Fibroblast of the conjunctiva (primary cell): ENCODE measurements at regions not wholly inside any gene's neighbourhood (a gene's known extent, or its start where the extent isn't known, plus 50 kb on each side); places are given as distances from the start of the nearest gene placed in this dataset.
"Not testable (repeated sequence)": the region's sequence is repeated elsewhere in the genome, so short reads cannot be mapped to it uniquely, and the experiment has no call there.

Experiments used
- DNase-seq: peaks from one replicate; pipeline ENCODE4 v3.0.0-alpha.2; 2010; ENCODE audit warnings: low read depth

- DNase-seq, result peak; percentile 23
Observed at GRCh38 chr10:21135023-21135931, 238.2 kb upstream of the NEBL start.

DNA sequence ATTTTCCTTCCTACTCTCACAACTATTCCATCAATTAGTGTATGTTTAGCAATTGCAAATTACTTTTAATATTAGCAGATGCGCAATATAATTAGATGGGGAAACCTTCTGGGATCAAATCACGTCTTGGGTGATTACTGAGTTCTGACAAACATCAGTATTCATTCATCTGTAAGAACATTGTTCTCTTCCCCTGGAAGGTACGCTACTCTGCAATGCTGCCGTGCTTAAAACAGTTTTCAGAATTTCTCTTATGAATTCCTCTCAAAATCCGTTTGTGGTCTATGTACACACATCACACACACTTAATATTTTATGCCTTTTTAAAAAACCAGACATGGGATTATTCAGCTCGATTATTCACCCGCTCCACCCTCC, 237.5 kb upstream of the NEBL start:
- no peak for DNase-seq

- DNase-seq, result no peak
Observed at GRCh38 chr10:21130683-21131442, 233.8 kb upstream of the NEBL start.

DNA sequence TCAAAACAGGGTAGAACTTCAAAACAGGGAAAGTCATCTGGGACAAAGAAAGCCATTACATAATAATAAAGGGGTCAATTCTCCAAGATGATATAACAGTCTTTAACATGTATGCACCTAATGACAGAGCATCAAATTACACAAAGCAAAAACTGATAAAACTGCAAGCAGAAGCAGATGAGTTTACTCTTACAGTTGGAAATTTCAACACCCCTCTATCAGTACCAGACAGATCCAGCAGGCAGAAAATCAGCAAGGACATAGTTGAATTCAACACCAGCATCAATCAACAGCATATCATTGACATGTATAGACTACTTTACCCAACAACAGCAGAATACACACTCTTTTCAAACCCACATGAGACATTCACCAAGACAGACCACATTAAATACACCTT, 233.0 kb upstream of the NEBL start:
- DNase-seq, result no peak

DNA sequence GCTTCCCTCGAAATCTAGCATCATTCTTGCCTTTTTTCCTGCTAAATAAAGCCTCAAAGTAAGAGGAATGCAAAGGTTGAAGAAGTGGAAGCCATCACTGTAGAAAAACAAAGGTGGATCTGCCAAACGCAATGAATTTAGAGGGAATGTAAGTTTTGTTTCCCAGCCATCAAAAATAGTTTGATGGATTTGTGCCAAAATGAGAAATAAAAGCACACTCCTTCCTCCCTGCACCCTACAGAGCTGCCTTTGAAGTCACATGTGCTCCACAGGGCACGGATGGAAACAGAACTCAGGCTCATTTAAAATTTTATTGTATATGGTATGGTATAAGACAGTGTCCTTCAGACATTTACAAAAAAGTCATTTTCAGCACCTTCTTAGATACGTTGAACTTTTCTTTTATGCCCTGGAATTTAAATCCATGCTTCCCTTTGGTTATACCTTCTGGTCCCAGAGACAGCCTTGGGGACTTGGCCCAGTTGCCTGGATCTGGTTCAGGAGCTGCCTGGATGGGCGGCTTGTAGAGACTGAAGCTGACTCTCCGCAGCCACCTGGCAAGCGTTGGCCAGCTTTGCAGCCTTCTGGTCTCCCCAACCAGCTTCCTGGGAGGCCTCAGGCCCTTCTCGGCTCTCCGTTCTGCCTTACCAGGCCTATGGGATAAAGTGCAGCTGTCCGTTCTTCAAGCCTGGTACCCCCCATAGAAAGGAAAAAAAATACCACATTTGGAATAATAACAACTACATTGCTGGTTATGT, 228.5 kb upstream of the NEBL start:
- DNase-seq, result no peak

- no peak for DNase-seq
Observed at GRCh38 chr10:21122907-21123306, 225.8 kb upstream of the NEBL start.

- not testable (repeated sequence) for DNase-seq
Observed at GRCh38 chr10:21121822-21122221, 224.7 kb upstream of the NEBL start.

DNA sequence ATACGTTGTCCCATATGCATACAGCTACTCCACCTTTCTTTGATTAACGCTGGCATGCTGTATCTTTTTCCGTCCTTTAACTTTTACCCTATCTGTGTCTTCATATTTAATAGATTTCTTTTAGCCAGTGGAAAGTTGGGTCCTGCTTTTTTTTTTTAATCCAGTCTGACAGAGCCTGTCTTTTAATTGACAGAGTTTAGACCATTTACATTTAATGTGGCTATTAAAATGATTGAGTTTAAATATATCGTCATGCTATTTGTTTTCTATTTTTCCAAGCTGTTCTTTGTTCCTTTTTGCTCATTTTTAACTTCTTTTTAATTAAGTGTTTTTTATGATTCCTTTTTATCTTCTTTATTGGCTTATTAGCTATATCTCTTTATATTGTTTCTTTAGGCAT, 217.6 kb upstream of the NEBL start:
- no peak for DNase-seq

DNA sequence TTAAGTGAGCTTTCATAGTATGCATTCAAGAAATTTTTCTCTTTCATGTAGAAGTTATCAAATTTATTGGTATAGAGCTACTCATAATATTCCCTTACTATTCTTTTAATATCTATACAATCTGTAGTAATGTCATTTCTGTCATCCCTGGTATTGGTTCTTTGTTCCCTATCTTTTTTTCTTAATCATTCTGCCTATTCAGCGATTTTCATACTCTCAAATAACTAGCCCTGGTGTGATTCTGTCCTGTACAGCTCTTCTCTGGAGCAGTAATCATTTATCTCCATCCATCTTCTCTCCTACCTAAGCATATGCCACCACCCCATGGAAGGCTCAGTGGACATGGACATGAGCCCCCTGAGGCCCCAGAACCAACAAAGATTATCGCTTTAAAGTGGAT, 213.2 kb upstream of the NEBL start:
- no peak for DNase-seq

- DNase-seq, result not testable (repeated sequence)
Observed at GRCh38 chr10:21106931-21107330, 209.8 kb upstream of the NEBL start.

GRCh38 chr10:21105331-21105730, 208.2 kb upstream of the NEBL start:
- not testable (repeated sequence) for DNase-seq

DNA sequence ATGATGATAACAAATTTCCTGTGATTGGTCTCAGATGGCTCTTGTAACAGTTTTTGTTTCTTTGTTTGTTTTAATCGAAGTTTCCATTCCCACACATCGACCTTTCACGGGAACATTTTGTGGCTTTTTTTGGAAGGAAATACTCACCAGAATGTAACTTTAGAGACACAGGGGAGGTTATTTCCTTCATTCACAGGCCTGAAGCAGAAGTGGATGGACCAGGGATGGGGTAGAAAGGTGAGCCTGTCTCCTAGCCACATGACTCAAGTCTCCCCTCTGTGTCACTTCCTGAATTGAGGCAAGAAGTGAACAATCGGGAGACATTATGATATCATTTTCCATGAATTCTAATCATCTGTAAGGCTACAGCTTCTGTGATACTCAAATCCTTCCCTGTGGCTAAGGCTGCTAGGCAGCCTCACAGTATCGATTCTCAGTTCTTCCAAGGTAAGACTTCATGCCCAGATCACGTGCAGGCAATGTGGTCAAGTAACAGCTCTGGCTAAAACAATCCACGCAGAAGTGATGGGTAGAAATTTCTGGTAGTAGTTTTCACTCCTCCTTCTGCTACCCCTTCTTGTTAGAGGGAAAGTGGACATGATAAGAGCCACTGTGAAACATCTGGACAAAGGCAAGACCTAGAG, 203.9 kb upstream of the NEBL start:
- peak; percentile 43 for DNase-seq

- DNase-seq, result no peak
Observed at GRCh38 chr10:21100190-21100589, 203.1 kb upstream of the NEBL start.

DNA sequence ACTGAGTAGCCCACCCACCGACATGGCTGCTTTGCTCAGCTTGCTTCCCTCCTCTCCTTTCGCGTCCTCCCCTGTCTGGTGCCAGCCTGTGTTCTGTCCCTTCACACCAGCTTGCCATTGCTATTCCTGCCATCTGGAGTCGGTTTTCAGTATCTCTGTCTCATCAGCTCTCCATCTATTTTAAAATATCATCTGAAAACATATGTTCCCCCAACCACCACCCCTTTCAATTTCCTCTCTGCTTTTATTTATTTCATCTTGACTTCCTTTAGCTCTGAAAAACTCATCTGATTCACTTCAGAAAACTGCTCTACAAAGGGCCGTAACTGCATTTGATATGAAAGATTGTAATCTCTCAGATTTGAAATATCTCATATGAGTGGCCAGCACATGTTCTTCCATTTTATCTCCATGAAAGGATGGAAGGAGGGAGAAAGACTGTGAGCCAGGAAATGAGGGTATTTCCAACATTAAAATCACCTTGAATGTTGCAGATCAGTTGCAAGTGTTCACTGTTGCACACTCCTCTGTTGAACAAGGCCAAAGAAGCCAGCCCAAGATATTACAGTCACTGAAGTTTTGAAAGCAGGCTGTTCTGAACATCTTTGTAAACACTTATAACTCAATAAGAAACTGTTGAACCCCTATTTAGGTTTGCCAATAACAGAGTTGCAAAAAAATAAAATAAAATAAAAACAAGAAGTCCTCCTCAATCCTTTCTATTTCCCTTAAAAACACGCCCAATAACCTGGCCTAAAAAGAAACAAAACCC, 202.4 kb upstream of the NEBL start:
- no peak for DNase-seq

DNA sequence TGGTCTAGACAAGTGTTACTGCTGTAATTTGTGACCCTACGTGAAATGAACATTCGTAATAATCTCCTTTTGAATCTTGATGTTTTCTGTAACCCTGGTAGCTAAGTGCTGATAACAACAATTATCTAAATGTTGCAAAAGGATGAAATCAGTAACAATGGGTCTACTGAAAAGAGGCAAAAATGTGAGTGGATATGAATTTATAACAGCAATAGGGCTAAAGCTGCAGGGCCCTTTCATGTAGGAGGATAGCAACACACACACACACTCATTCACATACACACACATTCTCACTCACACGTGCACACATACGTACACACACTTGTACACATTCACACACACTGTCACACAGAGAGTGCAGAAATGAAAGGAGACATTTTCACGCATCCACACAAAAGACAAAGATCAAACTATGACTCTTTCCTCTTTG, 200.8 kb upstream of the NEBL start:
- DNase-seq, result no peak

DNA sequence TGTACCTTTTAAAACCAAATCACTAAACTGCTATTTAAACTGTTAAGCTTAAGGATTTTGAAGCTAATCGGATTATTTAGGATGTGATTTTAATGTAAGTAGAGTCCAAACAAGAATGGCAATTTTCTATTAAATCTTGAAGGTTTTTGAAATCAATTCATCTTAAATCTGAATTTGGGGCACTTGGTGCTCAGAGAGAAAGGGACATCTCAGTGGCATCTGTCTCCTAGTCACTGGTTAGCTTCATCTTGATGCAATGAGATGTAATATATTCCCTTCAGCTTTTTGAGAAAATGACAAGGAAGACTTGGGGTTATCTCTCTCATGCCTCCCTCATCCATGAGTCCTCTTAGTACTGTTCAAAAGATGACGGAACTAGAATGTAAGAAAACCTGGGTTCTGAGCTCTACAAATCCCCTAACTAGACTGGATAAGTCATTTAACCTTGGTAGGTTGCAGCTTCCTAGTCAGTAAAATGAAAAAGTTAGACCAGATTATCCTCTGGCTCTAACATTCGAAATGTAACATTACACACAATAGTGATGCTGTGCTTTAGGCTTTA, 198.5 kb upstream of the NEBL start:
- no peak for DNase-seq

DNA sequence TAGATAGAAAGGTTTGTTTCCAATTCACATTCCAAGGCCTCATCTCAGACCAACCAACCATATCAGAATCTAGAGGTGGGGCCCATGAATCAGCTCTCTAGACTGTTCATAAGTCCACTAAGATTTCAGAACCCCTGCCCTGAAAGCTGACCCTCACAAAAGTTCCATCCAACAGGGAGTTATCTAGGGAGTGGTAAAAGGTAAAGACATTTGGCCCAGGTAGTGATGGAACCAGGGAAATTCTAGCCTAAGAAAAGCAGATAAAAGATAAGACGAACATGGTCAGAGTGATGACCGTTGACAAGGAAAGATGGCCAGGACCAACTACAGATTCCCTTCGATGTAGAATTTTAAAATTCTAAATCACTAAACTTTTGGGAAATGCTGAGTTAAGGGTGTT, 198.0 kb upstream of the NEBL start:
- DNase-seq, result no peak

- no peak for DNase-seq
Observed at GRCh38 chr10:21092683-21093524, 195.8 kb upstream of the NEBL start.

DNA sequence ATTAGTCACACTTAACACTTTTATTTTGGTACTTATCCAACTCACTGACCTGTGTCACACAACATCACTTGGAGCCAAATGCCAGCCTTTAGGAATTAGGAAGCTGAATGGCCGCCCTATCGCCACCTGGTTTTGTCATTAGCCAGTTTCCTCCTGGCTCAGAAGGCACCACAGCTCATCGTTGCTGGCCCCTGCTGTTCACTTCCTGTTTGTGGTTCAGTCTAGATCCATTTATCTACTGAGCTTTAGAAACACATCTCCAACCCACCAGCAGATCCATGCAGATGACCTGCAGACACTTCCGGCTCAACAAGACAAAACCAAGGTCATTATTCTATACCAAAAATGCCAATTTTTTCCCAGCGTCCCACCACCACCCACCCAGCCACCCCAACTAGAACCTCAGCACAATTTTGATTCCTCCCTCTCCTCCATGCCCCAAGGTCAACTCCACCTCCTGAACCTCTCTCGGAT, 193.5 kb upstream of the NEBL start:
- DNase-seq, result no peak

DNA sequence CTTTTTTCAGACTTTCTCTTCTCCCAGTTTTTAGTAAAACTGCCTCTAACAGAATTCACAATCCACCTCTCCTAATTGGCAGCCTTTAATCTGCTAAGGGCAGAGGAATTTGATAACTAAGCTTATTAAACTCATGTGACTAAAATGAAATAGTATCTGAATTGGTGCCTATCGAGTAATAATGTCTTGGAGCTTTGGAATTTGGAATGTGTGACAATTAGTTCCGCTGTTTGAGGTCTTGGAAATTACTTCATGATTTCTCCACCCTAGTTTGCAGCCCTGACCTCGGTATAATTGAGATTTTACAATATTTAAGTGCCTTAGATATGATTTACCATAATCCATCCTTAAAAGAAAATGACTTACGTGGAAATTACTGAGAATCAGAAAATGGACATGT, 190.4 kb upstream of the NEBL start:
- DNase-seq, result no peak
